Activated naive CD8-positive, alpha-beta T cell treated with anti-CD3 and anti-CD28 coated beads, Interleukin-2, amount 50 U/mL, for 16 hours (primary cell): ENCODE measurements at regions not wholly inside any gene's neighbourhood (a gene's known extent, or its start where the extent isn't known, plus 50 kb on each side); places are given as distances from the start of the nearest gene placed in this dataset.
A peak's percentile ranks its signal among the peaks of the same experiment; 100 is the strongest.

ENCODE experiments used
- DNase-seq: peaks from one replicate; pipeline ENCODE4 v3.0.0-alpha.2; 2020; ENCODE audit warnings: low read depth, low spot score

GRCh38 chr5:8386719-8387288, 517.9 kb downstream of the MTRR start:
- DNase-seq = no peak

- no peak for DNase-seq
These were observed 523.0 kb downstream of the MTRR start for GRCh38 chr5:8391911-8392310.

DNA sequence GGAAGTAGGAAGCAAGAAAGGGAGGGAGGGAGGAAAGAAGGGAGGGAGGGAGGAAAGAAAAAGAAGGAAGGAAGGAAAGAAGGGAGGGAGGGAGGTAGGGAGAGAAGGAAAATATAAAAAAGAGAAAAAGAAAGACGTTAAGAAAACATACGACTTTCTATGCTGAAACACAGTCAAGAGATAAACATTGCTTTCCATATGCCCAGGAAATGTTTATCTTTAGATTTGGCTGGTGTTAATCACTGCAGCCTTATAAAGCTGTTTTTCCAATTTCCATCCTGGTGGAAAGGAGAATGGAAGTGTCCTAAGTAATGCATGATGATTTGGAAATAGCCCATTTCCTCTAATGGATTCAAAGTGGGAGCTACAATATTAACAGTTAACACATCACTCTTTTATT, 524.3 kb downstream of the MTRR start:
- DNase-seq = no peak

- DNase-seq = no peak
These were observed 526.0 kb downstream of the MTRR start for GRCh38 chr5:8394965-8395364.

GRCh38 chr5:8396246-8396645, 527.3 kb downstream of the MTRR start:
- no peak for DNase-seq

- DNase-seq = no peak
These were observed 527.8 kb downstream of the MTRR start for GRCh38 chr5:8396756-8397155.

DNA sequence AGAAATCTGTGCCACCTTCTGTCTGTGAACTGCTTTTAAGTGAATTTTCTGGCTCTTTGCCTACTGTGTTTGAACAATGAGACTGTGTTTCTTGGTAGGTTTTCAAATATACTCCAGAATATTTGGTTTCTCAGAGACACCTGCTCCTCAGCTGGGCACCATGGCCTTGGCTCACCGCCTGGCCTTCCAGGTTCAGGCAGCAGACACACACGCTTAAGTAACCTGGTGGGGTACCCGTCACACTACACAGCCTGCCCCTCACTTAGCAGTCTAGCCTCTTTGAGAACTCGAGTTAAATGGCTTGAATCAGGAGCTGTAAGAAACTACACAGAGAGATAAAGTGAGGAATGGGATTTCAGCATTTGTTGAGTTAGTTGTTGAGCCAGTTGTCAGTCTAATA, 530.5 kb downstream of the MTRR start:
- no peak for DNase-seq

DNA sequence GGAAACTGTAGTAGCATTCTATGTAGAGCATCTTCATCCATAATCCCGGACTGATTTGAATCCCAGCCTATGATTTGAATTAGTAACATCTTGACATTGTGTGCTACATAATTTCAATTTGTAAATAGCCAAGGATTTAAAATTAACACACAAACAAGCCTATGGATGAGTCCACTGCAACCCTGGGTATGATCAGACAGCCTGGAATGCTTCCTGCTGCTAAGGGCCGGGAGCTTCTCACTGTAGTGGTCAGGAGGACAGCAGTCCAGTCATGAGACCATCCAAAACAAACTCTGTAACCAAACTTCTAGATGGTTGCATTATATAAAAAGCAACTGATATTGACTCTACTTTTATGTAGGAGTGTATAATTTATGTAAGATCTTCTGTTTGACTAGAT, 539.3 kb downstream of the MTRR start:
- no peak for DNase-seq

GRCh38 chr5:8410618-8411017, 541.7 kb downstream of the MTRR start:
- DNase-seq = no peak

DNA sequence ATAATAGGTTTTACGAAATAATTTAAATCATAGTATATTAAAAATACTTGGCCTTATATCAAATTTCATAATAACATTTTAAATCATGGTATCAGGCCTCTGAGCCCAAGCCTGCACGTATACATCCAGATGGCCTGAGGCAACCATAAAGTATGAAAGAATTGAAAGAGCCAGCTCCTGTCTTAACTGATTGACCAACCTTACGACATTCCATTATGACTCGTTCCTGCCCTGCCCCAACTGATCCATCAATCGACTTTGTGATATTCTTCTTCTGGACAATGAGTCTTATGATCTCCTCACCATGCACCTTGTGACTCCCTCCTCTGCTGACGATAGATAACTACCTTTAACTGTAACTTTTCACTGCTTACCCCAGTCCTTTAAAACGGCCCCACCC, 545.0 kb downstream of the MTRR start:
- DNase-seq = no peak

- no peak for DNase-seq
These were observed 548.5 kb downstream of the MTRR start for GRCh38 chr5:8417316-8418048.

DNA sequence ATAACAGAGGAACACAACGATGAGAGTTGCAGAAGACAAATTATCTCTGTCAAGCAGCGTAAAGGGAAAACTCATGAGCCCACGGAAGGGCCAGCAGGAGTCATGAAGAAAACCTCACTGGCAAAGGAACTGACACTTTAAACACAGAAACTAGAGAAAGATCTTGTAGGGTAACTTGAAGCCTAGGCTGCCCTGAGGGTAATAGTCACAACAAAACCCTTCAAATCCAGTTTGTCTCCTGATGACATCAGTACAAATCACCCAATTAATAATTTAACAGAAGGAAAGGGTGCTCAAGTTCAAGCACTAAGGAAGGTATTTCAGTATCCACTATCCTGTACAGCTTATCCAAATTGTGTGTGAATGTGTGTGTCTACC, 549.1 kb downstream of the MTRR start:
- no peak for DNase-seq

DNA sequence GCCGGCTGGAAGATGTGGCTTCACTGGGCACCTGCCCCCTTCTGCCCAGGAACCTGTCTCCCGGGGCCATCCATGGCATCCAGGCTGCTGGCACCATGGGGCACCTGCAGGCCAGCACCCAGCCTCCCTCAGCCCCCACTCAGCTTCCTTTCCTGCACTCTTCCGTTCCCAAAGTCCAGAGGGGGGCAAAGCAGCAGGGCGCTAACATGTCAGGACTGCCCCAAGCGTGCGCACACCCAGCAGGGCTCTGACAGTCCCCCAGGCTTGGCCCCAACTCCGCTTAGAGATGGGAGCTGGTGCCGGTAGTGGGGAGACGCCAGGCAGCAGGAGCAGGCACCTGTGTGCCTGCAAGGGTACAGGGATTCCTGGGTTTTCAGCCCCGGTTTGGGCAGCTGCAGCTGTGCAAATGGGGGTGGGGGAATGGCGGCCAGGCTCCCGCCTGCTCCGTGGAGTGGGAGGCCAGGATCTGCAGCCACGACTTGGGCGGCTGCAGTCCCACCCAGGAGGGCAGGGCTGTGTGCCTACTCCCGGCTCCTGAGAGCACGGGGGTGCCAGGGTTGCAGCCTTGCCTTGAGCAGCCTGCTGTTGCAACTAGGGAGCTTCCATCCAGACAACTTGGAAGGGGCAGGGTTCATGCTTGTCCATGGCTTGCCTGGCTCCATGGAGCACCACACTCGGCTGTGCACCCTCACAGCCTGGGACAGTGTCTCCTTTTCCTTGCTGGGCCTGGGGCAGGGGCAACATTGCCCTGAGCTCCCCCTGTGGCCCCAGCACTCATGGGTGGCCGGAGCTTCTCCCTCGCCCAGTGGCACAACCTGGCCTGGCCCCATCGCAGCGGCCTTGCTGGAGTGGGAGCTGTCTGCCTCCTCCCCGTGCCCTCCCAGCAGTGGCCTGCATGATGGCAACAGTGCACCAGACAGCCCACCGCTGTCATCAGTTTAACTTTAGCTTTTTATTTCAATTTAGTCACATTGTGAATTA, 561.1 kb downstream of the MTRR start:
- DNase-seq = no peak

DNA sequence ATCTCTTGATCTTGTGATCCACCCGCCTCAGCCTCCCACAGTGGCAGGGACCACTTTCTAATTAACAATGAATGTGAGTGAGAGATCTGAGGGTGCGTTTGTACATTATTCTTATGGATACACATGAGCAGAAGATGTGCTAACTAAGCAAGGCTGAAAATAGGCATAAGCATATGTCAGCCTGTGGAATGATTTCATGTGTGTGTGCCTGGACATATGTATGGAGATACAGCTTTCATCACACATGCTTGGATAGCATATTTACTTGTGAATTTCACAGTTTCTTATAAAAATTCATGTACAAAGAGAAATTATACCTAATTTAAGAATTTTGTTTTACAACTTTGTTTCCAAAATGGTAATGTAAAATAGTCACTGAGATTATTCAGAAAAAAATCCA, 565.6 kb downstream of the MTRR start:
- DNase-seq = no peak

DNA sequence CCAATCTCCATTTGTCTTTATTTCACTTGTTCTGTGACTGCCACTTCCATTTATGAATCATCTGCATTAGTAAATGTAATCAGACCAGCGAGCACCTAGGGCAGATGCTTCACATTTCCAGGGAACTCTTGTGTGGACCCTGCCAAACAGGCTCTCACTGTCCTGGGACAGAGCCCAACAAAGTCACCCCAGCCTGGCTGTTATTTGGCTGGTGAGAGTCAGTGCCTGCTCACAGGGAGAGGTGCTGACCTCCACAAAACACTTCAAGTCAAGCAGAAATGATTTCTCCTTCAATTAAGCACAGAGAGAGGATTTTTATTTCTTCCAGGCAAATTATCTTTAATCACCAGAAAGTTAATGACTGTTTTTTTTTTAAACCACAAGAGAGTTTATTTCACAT, 568.0 kb downstream of the MTRR start:
- no peak for DNase-seq

DNA sequence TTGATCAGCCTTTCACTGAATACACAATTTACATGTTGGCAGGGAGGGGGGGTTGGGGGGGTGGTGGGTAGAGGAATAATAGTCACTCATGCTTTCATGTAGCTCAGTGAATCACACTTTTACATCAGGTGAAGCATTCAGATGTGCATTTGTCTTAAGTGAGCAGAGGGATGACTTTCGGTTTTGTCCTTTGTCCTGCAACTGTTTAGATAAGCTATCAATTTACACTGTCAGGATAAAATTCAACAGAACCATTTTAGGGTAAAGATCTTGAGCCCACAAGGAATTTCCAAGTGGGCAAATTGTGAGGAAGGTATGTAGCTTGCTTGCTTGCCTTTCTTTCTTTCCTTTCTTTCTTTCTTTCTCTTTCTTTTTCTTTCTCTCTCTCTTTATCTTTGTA, 576.2 kb downstream of the MTRR start:
- no peak for DNase-seq

DNA sequence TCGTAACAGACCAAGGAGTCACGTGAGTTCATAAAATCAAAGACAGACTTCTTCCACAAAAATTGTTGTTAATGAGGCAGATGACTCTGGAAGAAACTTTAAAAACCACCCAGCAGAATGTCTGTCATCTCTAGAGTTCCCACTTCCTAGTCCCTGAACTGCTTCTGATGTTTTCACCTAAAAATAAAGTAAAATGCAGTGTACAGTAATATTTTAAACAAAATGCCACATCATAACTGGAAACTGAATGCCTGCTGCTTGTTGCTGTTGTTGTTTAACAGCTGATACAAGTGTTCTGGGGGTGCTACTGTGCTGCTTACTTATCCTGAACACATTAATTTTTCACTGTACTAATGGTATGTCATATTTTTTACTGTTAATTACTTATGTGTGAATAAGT, 577.2 kb downstream of the MTRR start:
- DNase-seq = no peak

- no peak for DNase-seq
These were observed 587.9 kb downstream of the MTRR start for GRCh38 chr5:8456846-8457186.

- peak; percentile 72 for DNase-seq
These were observed 588.5 kb downstream of the MTRR start for GRCh38 chr5:8457187-8458037.

GRCh38 chr5:8458038-8458383, 589.1 kb downstream of the MTRR start:
- no peak for DNase-seq

DNA sequence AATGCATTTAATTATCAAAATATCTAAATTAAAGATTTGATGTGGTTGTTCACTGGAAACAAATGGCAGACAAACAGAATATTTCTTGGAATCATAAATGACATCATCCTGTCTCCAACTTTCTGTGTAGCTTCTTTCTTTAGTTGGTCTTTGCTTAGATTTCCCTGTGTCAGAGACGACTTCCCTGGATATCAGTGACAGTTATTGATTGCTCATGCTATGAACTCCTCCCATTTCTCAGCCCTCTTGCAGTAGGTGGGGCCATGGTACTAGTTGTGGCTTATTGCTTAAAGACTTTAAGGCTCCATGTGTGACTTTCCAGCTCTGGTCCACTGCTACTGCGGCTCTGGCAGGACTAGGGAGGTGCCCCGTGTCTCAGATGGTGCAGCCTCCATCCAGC, 592.6 kb downstream of the MTRR start:
- DNase-seq = no peak

DNA sequence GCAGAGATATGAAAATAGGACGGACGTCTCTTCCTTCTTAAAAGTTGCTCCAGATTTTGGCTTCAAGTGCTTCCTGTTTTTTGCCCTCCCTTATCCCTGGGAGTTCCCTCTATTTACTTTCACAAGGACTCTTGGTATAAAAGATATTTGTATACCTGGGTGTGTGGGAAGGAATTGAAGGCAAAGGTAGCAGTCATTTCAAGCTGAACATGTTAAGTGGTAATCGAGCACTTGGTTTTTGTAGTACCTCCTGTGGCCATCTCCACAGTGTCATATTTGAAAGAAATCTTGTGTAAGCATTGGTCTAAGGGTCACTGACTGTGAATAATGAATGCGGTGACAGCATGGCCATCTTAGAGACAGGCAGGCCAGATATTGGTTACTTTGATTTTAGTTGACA, 593.6 kb downstream of the MTRR start:
- DNase-seq = no peak
